ENCODE measurements at regions not wholly inside any gene's neighbourhood (a gene's known extent, or its start where the extent isn't known, plus 50 kb on each side); places are given as distances from the start of the nearest gene placed in this dataset.

DNA sequence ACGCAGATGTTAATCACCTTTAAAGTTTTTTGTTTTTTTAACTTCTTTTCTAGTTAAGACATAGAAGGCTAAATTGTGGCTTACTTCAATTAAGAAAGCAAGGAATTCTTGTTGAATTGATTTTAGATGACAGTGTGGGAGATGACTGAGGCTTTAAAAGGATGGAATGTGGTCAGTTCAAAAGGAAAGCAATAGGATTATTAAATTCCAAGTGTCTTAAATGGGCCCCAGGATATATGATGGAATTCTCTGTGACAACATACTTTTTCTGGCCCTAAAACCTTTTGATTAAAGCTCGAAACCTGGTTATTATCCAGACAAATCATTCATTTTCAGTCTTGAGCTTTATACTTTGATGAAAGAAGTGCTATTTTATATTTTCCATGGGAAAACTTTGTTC lies 179.0 kb upstream of the TMEFF2 start:
- Histone ChIP-seq H3K4me1 (ENCODE audit: control insufficient read depth in 1 of 2, extremely low read depth in 1 of 2, insufficient read depth in 2 of 2, low read length in 2 of 2) (no peaks in the 10 kb centered on the region), H3K4me3 (ENCODE audit: control insufficient read depth in 1 of 2, extremely low read depth in 1 of 2, low read length in 1 of 2) (no peak overlapping the region), H3K27ac (ENCODE audit: low read length) (no peak overlapping the region), H3K27me3 (replicated peaks in 1 of 2; ENCODE audit: control insufficient read depth in 2 of 2, extremely low read depth in 1 of 2, insufficient read depth in 2 of 2, low read length in 1 of 2) (no peaks in the 10 kb centered on the region), H3K9me3 (no peaks in the 10 kb centered on the region), H3K36me3 (ENCODE audit: control insufficient read depth in 2 of 2, extremely low read depth in 1 of 2, insufficient read depth in 1 of 2, low read length in 1 of 2) (no peaks in the 10 kb centered on the region)
- H3K36me3 Mint-ChIP-seq: no peaks in the 10 kb centered on the region
- ATAC-seq (replicated peaks in 1 of 4): no peak
- H3K4me1 Mint-ChIP-seq: no peaks in the 10 kb centered on the region
- peaks cover 0 to 5% (median 0%) of the 10 kb centered on the region in 3 donors for H3K9me3 Mint-ChIP-seq
- ChIA-PET POLR2A (no interaction called here), CTCF (no interaction called here)
- DNase-seq: no peak
- H3K27me3 Mint-ChIP-seq: no peaks in the 10 kb centered on the region
- no peak overlapping the region for H3K4me3 Mint-ChIP-seq
- H3K27ac Mint-ChIP-seq: no peak overlapping the region
- WGBS (ENCODE audit: insufficient coverage): no CpG with 5 or more reads among the region's 2 CpGs

DNA sequence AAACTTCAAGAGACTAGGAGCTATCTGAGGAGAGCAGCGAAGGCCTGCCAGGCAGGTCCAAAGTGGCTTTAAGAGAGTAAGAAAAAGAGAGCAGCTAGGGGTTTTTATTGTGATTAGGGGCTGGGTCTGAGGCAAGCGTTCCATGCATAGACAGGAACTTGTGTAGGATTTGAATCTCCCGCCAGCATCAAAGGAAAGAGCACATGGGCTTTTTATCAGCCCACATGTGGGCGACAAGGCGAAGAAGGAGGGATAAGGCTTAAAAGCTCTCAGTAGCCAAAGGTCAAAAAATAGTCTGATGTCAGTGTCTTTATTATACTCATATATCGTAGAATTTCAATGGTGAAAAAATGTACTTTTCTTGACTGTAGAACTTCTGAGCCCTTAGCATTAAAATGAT lies 178.5 kb upstream of the TMEFF2 start:
- Mint-ChIP-seq H3K27me3 (no peaks in the 10 kb centered on the region), H3K4me3 (no peak overlapping the region), H3K9me3 (peaks cover 0 to 5% (median 0%) of the 10 kb centered on the region in 3 donors), H3K4me1 (no peaks in the 10 kb centered on the region), H3K36me3 (no peaks in the 10 kb centered on the region), H3K27ac (no peak overlapping the region)
- ATAC-seq (replicated peaks in 1 of 4) (no peak), DNase-seq (no peak)
- WGBS (ENCODE audit: insufficient coverage): 66% methylated on average over 3 of the region's 6 CpGs
- Histone ChIP-seq H3K27ac (ENCODE audit: low read length) (no peak overlapping the region), H3K4me1 (ENCODE audit: control insufficient read depth in 1 of 2, extremely low read depth in 1 of 2, insufficient read depth in 2 of 2, low read length in 2 of 2) (no peaks in the 10 kb centered on the region), H3K36me3 (ENCODE audit: control insufficient read depth in 2 of 2, extremely low read depth in 1 of 2, insufficient read depth in 1 of 2, low read length in 1 of 2) (no peaks in the 10 kb centered on the region), H3K4me3 (ENCODE audit: control insufficient read depth in 1 of 2, extremely low read depth in 1 of 2, low read length in 1 of 2) (no peak overlapping the region), H3K27me3 (replicated peaks in 1 of 2; ENCODE audit: control insufficient read depth in 2 of 2, extremely low read depth in 1 of 2, insufficient read depth in 2 of 2, low read length in 1 of 2) (no peaks in the 10 kb centered on the region), H3K9me3 (no peaks in the 10 kb centered on the region)
- ChIA-PET CTCF (no interaction called here), POLR2A (no interaction called here)

DNA sequence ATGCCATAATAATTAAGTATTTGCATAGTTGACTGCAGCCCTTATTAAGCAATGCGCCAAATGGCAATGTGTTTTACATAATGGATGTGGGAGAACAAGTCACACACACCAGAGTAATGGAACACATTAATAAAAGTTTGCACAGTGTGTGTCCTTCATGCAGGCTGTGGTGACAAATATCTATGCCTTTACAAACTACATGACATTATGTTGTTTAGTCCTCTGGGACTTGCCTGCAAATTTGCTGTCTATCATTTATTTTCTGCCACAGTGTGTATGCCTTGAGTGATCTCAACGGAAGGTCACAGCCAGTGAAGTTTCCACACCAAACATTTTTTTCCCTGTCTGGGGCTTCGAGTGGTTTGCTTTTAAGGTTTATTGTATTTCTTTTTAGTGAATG lies 175.2 kb upstream of the TMEFF2 start:
- H3K36me3 Mint-ChIP-seq: no peaks in the 10 kb centered on the region
- Histone ChIP-seq H3K4me1 (ENCODE audit: control insufficient read depth in 1 of 2, extremely low read depth in 1 of 2, insufficient read depth in 2 of 2, low read length in 2 of 2) (no peaks in the 10 kb centered on the region), H3K27me3 (replicated peaks in 1 of 2; ENCODE audit: control insufficient read depth in 2 of 2, extremely low read depth in 1 of 2, insufficient read depth in 2 of 2, low read length in 1 of 2) (no peaks in the 10 kb centered on the region), H3K9me3 (no peaks in the 10 kb centered on the region), H3K4me3 (ENCODE audit: control insufficient read depth in 1 of 2, extremely low read depth in 1 of 2, low read length in 1 of 2) (no peak overlapping the region), H3K36me3 (ENCODE audit: control insufficient read depth in 2 of 2, extremely low read depth in 1 of 2, insufficient read depth in 1 of 2, low read length in 1 of 2) (no peaks in the 10 kb centered on the region), H3K27ac (ENCODE audit: low read length) (no peak overlapping the region)
- peaks cover 0 to 5% (median 0%) of the 10 kb centered on the region in 3 donors for H3K9me3 Mint-ChIP-seq
- DNase-seq: no peak
- no peak overlapping the region for H3K4me3 Mint-ChIP-seq
- H3K4me1 Mint-ChIP-seq: no peaks in the 10 kb centered on the region
- ATAC-seq (replicated peaks in 1 of 4): no peak
- WGBS (ENCODE audit: insufficient coverage): no CpG with 5 or more reads among the region's 3 CpGs
- H3K27ac Mint-ChIP-seq: no peak overlapping the region
- no peaks in the 10 kb centered on the region for H3K27me3 Mint-ChIP-seq
- ChIA-PET CTCF (no interaction called here), POLR2A (no interaction called here)

DNA sequence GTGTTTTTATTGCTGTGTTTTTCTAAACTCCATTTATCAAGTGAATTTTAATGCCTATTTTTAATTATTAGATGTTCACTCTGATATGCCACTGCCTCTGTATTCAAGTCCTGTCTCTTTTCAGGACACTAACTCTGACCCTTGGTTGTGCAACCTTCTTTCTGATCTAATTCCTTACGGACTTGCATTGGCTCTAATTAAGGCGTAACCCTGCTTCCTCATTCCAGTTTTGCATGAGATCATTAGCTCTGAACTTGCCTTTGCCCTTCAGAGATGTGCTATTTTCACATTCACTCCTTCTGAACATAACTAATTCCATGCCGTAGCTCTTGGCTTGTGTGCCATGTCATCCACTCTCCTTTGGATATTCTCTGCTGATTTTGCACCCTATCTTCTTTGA lies 162.5 kb upstream of the TMEFF2 start:
- 91% methylated on average over 3 of the region's 3 CpGs for WGBS (ENCODE audit: insufficient coverage)
- H3K9me3 ChIP-seq: no peaks in the 10 kb centered on the region
- H3K27ac ChIP-seq (ENCODE audit: low read length): no peak overlapping the region
- Mint-ChIP-seq H3K27ac (no peak overlapping the region), H3K9me3 (peaks cover 2 to 9% (median 7%) of the 10 kb centered on the region in 3 donors), H3K27me3 (no peaks in the 10 kb centered on the region), H3K36me3 (no peaks in the 10 kb centered on the region), H3K4me1 (no peaks in the 10 kb centered on the region), H3K4me3 (no peak overlapping the region)
- no peak for ATAC-seq (replicated peaks in 1 of 4)
- H3K27me3 ChIP-seq (replicated peaks in 1 of 2; ENCODE audit: control insufficient read depth in 2 of 2, extremely low read depth in 1 of 2, insufficient read depth in 2 of 2, low read length in 1 of 2): no peaks in the 10 kb centered on the region
- no peak for DNase-seq
- H3K4me3 ChIP-seq (ENCODE audit: control insufficient read depth in 1 of 2, extremely low read depth in 1 of 2, low read length in 1 of 2): no peak overlapping the region
- ChIA-PET CTCF (no interaction called here), POLR2A (no interaction called here)
- H3K36me3 ChIP-seq (ENCODE audit: control insufficient read depth in 2 of 2, extremely low read depth in 1 of 2, insufficient read depth in 1 of 2, low read length in 1 of 2): no peaks in the 10 kb centered on the region
- H3K4me1 ChIP-seq (ENCODE audit: control insufficient read depth in 1 of 2, extremely low read depth in 1 of 2, insufficient read depth in 2 of 2, low read length in 2 of 2): no peaks in the 10 kb centered on the region

DNA sequence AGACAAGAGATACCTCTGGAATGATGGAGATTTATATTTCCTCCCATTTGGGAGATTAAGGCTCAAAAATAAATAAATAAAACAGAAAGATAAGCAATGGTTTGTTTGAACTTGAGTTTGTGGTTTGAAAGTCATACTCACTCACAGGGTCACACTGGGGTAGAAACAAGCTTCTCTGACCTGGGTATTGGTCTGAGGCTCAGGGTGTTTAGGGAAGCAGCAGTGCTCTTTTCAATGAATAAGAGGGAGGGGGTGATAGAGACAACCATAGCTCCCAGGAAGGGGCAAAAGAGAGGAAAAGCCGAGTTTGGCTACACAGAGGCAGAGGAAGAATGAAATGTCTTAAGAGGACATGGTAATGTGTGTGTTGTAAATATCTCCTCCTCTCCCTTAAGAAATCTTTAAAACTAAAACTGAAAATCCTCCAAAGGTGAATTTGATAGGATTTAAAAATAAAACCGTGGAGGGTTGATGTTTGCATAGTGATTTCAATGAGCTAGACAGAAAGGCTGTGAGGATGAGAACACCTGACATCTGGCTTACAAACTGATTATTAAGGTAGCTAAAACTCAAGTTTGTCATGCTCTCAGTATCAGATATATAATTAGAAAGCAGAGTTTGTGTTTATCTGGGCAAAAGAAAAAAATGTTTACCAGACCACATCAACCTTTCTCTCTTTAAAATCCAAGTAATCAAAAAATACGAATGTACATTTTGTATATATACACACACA lies 159.9 kb upstream of the TMEFF2 start:
- no peak for ATAC-seq (replicated peaks in 1 of 4)
- Histone ChIP-seq H3K4me3 (ENCODE audit: control insufficient read depth in 1 of 2, extremely low read depth in 1 of 2, low read length in 1 of 2) (no peak overlapping the region), H3K27me3 (replicated peaks in 1 of 2; ENCODE audit: control insufficient read depth in 2 of 2, extremely low read depth in 1 of 2, insufficient read depth in 2 of 2, low read length in 1 of 2) (no peaks in the 10 kb centered on the region), H3K4me1 (ENCODE audit: control insufficient read depth in 1 of 2, extremely low read depth in 1 of 2, insufficient read depth in 2 of 2, low read length in 2 of 2) (no peaks in the 10 kb centered on the region), H3K36me3 (ENCODE audit: control insufficient read depth in 2 of 2, extremely low read depth in 1 of 2, insufficient read depth in 1 of 2, low read length in 1 of 2) (no peaks in the 10 kb centered on the region), H3K9me3 (no peaks in the 10 kb centered on the region), H3K27ac (ENCODE audit: low read length) (no peak overlapping the region)
- Mint-ChIP-seq H3K27me3 (no peaks in the 10 kb centered on the region), H3K4me3 (no peak overlapping the region), H3K36me3 (no peaks in the 10 kb centered on the region), H3K9me3 (peaks cover 0 to 3% (median 2%) of the 10 kb centered on the region in 3 donors), H3K4me1 (no peaks in the 10 kb centered on the region), H3K27ac (no peak overlapping the region)
- ChIA-PET POLR2A (interaction anchor here in 1 of 2 donors (0.7 kb wide), 1 partner anchor 18 kb away, joined by 4 read pairs; no protein-coding TSS in a partner anchor), CTCF (interaction anchor here in 1 of 2 donors (0.5 to 0.6 kb wide), 2 partner anchors 18 to 799 kb away, joined by 4 to 10 read pairs; no protein-coding TSS in a partner anchor)
- WGBS (ENCODE audit: insufficient coverage): no CpG with 5 or more reads among the region's 3 CpGs
- DNase-seq: no peak

DNA sequence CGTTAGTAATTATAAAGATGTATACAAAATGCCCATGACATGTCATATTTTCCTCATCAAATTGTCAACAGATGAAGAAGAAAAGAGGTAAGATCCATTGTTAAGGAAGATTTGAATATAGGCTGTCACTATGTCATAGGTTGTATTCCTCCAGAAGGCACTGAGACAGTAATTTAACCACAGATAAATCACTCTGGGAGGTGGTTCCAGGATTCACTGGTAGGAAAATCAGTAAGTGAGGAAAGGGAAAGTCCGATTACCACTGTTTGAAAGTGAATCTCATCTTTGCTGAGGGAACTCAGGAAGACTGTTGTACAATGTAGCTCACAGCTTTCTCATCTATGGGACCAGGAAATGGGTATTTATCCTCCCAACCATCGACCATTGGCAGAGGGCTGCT lies 152.8 kb upstream of the TMEFF2 start:
- H3K4me3 ChIP-seq (ENCODE audit: control insufficient read depth in 1 of 2, extremely low read depth in 1 of 2, low read length in 1 of 2): no peak overlapping the region
- Mint-ChIP-seq H3K9me3 (peaks cover 0 to 8% (median 8%) of the 10 kb centered on the region in 3 donors), H3K27ac (no peak overlapping the region), H3K27me3 (no peaks in the 10 kb centered on the region), H3K4me3 (no peak overlapping the region), H3K4me1 (no peaks in the 10 kb centered on the region), H3K36me3 (no peaks in the 10 kb centered on the region)
- no CpG with 5 or more reads among the region's 3 CpGs for WGBS (ENCODE audit: insufficient coverage)
- H3K27ac ChIP-seq (ENCODE audit: low read length): no peak overlapping the region
- CTCF ChIA-PET: no interaction called here
- no peaks in the 10 kb centered on the region for H3K27me3 ChIP-seq (replicated peaks in 1 of 2; ENCODE audit: control insufficient read depth in 2 of 2, extremely low read depth in 1 of 2, insufficient read depth in 2 of 2, low read length in 1 of 2)
- H3K9me3 ChIP-seq: no peaks in the 10 kb centered on the region
- H3K36me3 ChIP-seq (ENCODE audit: control insufficient read depth in 2 of 2, extremely low read depth in 1 of 2, insufficient read depth in 1 of 2, low read length in 1 of 2): no peaks in the 10 kb centered on the region
- ATAC-seq (replicated peaks in 1 of 4) (no peak), DNase-seq (no peak)
- H3K4me1 ChIP-seq (ENCODE audit: control insufficient read depth in 1 of 2, extremely low read depth in 1 of 2, insufficient read depth in 2 of 2, low read length in 2 of 2): no peaks in the 10 kb centered on the region
- POLR2A ChIA-PET: no interaction called here

DNA sequence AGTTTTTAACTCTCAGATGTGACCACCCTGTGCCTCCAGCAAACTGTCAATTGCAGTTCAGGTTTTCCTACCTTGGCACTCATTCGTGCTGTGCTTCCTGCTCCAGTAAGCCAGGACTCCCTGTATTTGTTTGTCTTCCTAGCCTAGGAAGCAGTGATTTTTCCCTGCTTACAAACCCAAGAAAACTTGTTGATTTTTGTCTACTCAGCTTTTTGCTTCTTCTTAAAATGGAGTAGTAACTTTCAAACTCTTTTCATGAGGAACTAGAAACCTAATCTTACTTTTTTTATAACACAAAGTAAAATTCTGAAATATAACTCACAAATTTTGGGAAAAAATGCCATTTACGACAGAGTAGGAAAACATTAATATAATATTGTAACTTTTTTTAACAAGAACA lies 150.6 kb upstream of the TMEFF2 start:
- no peaks in the 10 kb centered on the region for H3K4me1 ChIP-seq (ENCODE audit: control insufficient read depth in 1 of 2, extremely low read depth in 1 of 2, insufficient read depth in 2 of 2, low read length in 2 of 2)
- ATAC-seq (replicated peaks in 1 of 4) (no peak), DNase-seq (no peak)
- no peaks in the 10 kb centered on the region for H3K9me3 ChIP-seq
- 50% methylated on average over 1 of the region's 2 CpGs for WGBS (ENCODE audit: insufficient coverage)
- CTCF ChIA-PET: no interaction called here
- POLR2A ChIA-PET: no interaction called here
- no peaks in the 10 kb centered on the region for H3K4me1 Mint-ChIP-seq
- H3K4me3 Mint-ChIP-seq: no peak overlapping the region
- H3K9me3 Mint-ChIP-seq: peaks cover 0 to 8% (median 8%) of the 10 kb centered on the region in 3 donors
- H3K4me3 ChIP-seq (ENCODE audit: control insufficient read depth in 1 of 2, extremely low read depth in 1 of 2, low read length in 1 of 2): no peak overlapping the region
- no peak overlapping the region for H3K27ac Mint-ChIP-seq
- no peak overlapping the region for H3K27ac ChIP-seq (ENCODE audit: low read length)
- H3K27me3 ChIP-seq (replicated peaks in 1 of 2; ENCODE audit: control insufficient read depth in 2 of 2, extremely low read depth in 1 of 2, insufficient read depth in 2 of 2, low read length in 1 of 2): no peaks in the 10 kb centered on the region
- no peaks in the 10 kb centered on the region for H3K36me3 ChIP-seq (ENCODE audit: control insufficient read depth in 2 of 2, extremely low read depth in 1 of 2, insufficient read depth in 1 of 2, low read length in 1 of 2)
- H3K36me3 Mint-ChIP-seq: no peaks in the 10 kb centered on the region
- no peaks in the 10 kb centered on the region for H3K27me3 Mint-ChIP-seq

All from T-cell (primary cell).